ENCODE measurements at regions not wholly inside any gene's neighbourhood (a gene's known extent, or its start where the extent isn't known, plus 50 kb on each side); places are given as distances from the start of the nearest gene placed in this dataset.
A peak's percentile ranks its signal among the peaks of the same experiment; 100 is the strongest.
"Not testable (repeated sequence)": the region's sequence is repeated elsewhere in the genome, so short reads cannot be mapped to it uniquely, and the experiment has no call there.

DNA sequence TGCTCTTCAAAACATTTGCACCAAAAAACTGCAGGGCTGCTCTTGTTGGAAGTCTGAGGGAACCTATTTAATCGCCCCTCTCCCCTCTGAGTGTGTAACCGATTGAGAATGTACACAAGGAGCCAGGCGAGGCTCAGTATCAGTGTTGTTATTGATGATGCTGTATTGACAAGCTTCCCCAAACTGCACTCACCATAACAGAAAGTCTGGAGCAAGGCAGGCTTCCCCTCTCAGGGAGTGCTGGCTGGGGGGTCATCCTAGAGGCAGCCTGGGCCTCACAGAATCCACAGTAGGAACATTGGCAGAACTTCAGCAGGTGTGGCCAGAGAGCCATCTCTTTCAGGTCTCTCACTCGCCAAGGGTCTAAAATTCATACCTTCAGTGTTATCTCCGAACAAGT, 58.1 kb upstream of the TUNAR start:
- in situ Hi-C loops (cut with MboI; ENCODE audit: low pct_unique_long_range_greater_than_20kb, low sequenced_read_pairs): no loop called here
- DNase-seq: no peak

- in situ Hi-C loops (cut with MboI; ENCODE audit: low pct_unique_long_range_greater_than_20kb, low sequenced_read_pairs): no loop called here
- no peak for DNase-seq
These were observed 59.4 kb upstream of the TUNAR start for GRCh38 chr14:95817271-95817670.

- in situ Hi-C loops (cut with MboI; ENCODE audit: low pct_unique_long_range_greater_than_20kb, low sequenced_read_pairs): no loop called here
- no peak for DNase-seq
These were observed 60.1 kb upstream of the TUNAR start for GRCh38 chr14:95816539-95816938.

- in situ Hi-C loops (cut with MboI; ENCODE audit: low pct_unique_long_range_greater_than_20kb, low sequenced_read_pairs): no loop called here
- DNase-seq: no peak
These were observed 61.4 kb upstream of the TUNAR start for GRCh38 chr14:95815226-95815690.

GRCh38 chr14:95814363-95815225, 62.0 kb upstream of the TUNAR start:
- DNase-seq: no peak
- in situ Hi-C loops (cut with MboI; ENCODE audit: low pct_unique_long_range_greater_than_20kb, low sequenced_read_pairs): no loop called here

DNA sequence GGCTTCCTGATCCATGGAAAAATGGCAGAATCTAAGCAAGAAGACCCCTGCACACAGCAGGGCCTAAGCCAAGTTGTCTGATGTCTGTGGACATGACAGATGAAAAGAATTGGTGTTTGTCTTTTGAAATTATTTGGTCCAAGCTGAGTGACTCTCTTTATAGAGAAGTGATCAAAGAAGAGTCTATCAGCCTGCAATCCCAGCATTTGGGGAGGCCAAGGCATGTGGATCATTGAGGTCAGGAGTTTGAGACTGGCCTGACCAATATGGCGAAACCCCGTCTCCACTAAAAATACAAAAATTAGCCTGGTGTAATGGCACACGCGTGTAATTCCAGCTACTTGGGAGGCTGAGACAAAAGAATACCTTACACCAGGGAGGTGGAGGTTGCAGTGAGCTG, 64.8 kb upstream of the TUNAR start:
- in situ Hi-C loops (cut with MboI; ENCODE audit: low pct_unique_long_range_greater_than_20kb, low sequenced_read_pairs): no loop called here
- no peak for DNase-seq

DNA sequence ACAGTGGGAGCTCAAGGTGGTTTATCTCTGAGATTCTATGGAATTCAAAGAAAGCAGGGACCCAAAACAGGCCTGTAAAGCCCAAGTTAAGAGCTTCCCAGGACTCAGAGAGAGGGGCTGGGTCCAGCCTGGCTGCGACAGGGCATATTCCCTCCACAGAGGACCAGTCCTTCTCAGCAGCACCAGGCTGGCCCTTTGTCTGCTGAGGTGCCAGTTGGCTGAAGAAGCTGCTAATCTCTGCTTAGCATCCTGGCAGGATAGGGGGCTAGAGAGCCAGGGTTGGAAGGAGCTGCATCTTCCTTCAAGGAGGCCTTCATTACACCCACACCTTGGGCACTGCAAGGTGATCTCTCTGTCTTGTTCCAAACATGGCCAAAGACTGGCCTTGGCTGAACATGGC, 68.3 kb upstream of the TUNAR start:
- no peak for DNase-seq
- in situ Hi-C loops (cut with MboI; ENCODE audit: low pct_unique_long_range_greater_than_20kb, low sequenced_read_pairs): no loop called here

DNA sequence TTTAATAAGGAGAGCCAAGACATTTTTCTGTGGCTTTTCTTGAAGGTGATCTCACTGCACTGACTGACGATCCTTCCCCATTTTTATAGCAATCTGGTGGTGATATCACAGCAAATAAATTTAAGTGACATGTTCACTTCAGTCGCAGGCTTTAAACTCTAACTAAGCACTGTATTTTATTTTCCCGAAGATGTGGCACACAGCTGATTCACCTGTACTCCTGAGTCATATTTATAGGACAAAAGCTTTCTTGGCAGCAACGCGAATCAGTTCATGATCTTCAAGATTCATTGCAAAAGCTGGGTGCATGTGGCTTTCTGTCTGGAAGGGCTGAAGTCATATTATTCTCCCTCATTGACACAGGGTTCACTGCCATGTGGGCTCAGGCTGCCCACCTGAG, 79.8 kb upstream of the TUNAR start:
- no peak for DNase-seq
- in situ Hi-C loops (cut with MboI; ENCODE audit: low pct_unique_long_range_greater_than_20kb, low sequenced_read_pairs): no loop called here

DNA sequence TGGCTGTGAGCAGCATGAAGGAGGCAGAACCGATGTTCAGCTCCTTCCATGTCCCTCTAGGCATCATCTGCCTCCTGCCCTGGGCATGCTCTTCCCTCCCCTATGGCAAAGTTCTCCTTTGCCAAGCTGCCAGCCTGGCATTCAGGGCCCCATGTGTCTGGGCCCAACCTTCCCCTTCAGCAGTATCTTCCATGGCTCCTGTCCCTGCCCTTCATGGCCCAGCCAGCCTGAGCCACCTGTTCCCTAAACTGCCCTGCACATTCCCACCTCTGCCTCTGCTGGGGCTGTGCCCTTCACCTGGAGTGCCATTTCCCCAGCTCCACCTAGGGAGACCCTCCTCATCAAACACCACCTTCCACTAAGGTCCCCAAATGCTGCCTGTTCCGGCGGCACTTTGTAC, 74.0 kb upstream of the TCL1A start:
- DNase-seq: no peak
- in situ Hi-C loops (cut with MboI; ENCODE audit: low pct_unique_long_range_greater_than_20kb, low sequenced_read_pairs): no loop called here

- in situ Hi-C loops (cut with MboI; ENCODE audit: low pct_unique_long_range_greater_than_20kb, low sequenced_read_pairs): no loop called here
- no peak for DNase-seq
These were observed 72.6 kb upstream of the TCL1A start for GRCh38 chr14:95786566-95786965.

GRCh38 chr14:95784137-95784536, 70.2 kb upstream of the TCL1A start:
- in situ Hi-C loops (cut with MboI; ENCODE audit: low pct_unique_long_range_greater_than_20kb, low sequenced_read_pairs): no loop called here
- DNase-seq: peak; percentile 16

DNA sequence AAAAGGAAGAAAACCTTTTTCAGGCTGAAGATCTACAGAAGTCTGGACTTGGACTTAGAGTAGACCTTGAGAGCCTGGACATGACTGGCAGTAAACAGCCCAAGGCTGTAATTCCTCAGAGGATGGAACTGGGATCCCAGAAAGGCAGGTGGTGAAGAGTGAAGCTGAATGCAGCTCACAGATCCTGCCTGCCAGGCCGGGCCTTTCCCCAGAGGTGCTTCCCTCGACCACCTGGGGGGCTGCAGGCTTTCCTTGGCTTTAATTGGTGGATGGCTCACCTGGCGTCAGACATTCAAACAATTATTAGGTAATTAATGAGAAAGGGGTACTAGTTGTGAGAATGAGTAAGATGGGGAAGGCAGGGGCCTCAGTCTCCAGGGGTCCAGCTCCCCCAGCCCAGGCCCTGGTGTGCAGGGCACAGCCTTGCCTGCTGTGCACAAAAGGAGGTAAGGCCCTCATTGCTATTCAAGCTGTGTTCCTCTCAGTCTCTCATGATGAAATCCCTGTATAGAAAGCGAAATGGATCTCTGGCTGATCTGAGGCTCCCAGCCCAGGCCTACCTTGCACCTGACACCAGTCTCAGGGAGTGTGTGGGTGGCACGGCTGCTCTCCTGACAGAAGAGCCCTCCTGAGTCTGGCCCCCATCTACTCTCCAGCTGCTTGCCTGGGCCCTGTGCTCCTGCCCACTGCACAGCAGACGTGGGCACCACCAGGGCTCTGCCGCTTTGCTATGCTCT, 63.0 kb upstream of the TCL1A start:
- in situ Hi-C loops (cut with MboI; ENCODE audit: low pct_unique_long_range_greater_than_20kb, low sequenced_read_pairs): no loop called here
- DNase-seq: no peak

GRCh38 chr14:95774265-95775160, 60.6 kb upstream of the TCL1A start:
- in situ Hi-C loops (cut with MboI; ENCODE audit: low pct_unique_long_range_greater_than_20kb, low sequenced_read_pairs): no loop called here
- DNase-seq: peak; percentile 46

- peak; percentile 8 for DNase-seq
- in situ Hi-C loops (cut with MboI; ENCODE audit: low pct_unique_long_range_greater_than_20kb, low sequenced_read_pairs): no loop called here
These were observed 56.9 kb upstream of the TCL1A start for GRCh38 chr14:95770777-95771176.

DNA sequence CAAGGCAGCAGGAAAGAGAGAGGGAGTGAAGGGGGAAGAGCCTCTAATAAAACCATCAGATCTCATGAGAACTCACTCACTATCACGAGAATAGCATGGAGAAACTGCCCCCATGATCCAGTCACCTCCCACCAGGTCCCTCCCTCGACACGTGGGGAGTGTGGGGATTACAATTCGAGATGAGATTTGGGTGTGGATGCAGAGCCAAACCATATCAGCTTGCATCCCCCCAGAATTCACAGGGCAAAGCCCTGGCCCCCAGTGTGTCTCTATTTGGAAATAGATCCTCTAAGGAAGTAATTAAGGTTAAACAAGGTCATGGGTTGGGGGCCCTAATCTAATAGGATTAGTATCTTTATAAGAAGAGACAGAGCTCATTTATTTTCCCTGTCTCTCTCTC, 56.1 kb upstream of the TCL1A start:
- in situ Hi-C loops (cut with MboI; ENCODE audit: low pct_unique_long_range_greater_than_20kb, low sequenced_read_pairs): no loop called here
- no peak for DNase-seq

DNA sequence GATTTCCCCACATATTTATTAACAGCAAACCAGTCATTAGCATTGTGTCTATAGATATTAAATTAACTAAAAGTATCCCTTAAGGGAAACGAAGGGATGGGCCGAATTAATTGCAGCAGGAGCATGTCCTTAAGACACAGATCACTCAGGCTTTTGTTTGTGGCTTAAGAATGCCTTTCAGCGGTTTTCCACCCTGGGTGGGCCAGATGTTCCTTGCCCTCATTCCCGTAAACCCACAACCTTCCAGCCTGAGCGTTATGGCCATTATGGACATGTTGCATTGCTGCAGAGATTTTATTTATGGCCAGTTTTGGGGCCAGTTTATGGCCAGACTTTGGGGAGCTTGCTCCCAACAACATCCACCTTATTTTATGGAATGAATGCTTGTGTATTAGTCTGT, 55.5 kb upstream of the TCL1A start:
- in situ Hi-C loops (cut with MboI; ENCODE audit: low pct_unique_long_range_greater_than_20kb, low sequenced_read_pairs); DNase-seq: not testable (repeated sequence)

- in situ Hi-C loops (cut with MboI; ENCODE audit: low pct_unique_long_range_greater_than_20kb, low sequenced_read_pairs): no loop called here
- no peak for DNase-seq
These were observed 51.1 kb upstream of the TCL1A start for GRCh38 chr14:95765051-95765450.

DNA sequence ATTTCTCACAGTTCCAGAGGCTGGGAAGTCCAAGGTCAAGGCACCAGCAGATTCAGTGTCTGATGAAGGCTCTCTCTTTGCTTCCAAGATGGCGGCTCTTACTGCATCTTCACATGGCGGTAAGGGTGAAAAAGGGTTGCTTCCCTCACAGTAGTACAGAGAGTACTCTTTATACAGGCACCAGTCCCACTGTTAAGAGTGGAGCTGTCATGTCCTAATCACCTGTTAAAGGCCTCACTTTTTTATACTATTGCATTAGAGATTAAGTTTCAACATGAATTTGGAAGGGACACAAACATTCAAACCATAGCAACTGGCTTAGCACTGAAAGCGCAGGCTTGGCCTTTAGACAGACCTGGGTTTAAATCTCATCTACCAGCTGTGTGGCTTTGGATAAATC, 50.0 kb upstream of the TCL1A start:
- in situ Hi-C loops (cut with MboI; ENCODE audit: low pct_unique_long_range_greater_than_20kb, low sequenced_read_pairs): no loop called here
- DNase-seq: no peak
